HG03135 (cell line): ENCODE measurements at regions not wholly inside any gene's neighbourhood (a gene's known extent, or its start where the extent isn't known, plus 50 kb on each side); places are given as distances from the start of the nearest gene placed in this dataset.

Experiments used
- ATAC-seq: cut with Tn5 transposase; IDR thresholded peaks from one replicate; pipeline ENCODE4 v1.9.1; 2021; ENCODE audit warnings: mild to moderate bottlenecking, moderate library complexity; ENCODE audit not compliant: unreplicated experiment

GRCh38 chr2:54360055-54360792 is 95.9 kb upstream of the SPTBN1 start:
- no peak for ATAC-seq

- ATAC-seq, result no peak
Measured at GRCh38 chr2:54364409-54364808, 91.7 kb upstream of the SPTBN1 start.

GRCh38 chr2:54365661-54366060 is 90.5 kb upstream of the SPTBN1 start:
- ATAC-seq, result no peak

GRCh38 chr2:54366487-54367280 is 89.4 kb upstream of the SPTBN1 start:
- no peak for ATAC-seq

GRCh38 chr2:54370405-54371104 is 85.6 kb upstream of the SPTBN1 start:
- ATAC-seq, result no peak

GRCh38 chr2:54371460-54372065 is 84.6 kb upstream of the SPTBN1 start:
- ATAC-seq, result no peak

- no peak for ATAC-seq
Measured at GRCh38 chr2:54372361-54372760, 83.8 kb upstream of the SPTBN1 start.

GRCh38 chr2:54373855-54374254 is 82.3 kb upstream of the SPTBN1 start:
- no peak for ATAC-seq

GRCh38 chr2:54374591-54375364 is 81.3 kb upstream of the SPTBN1 start:
- ATAC-seq, result no peak

GRCh38 chr2:54377451-54377850 is 78.7 kb upstream of the SPTBN1 start:
- ATAC-seq, result no peak

- no peak for ATAC-seq
Measured at GRCh38 chr2:54377901-54378493, 78.1 kb upstream of the SPTBN1 start.

- no peak for ATAC-seq
Measured at GRCh38 chr2:54380670-54381069, 75.5 kb upstream of the SPTBN1 start.

GRCh38 chr2:54381293-54381692 is 74.8 kb upstream of the SPTBN1 start:
- no peak for ATAC-seq

- ATAC-seq, result no peak
Measured at GRCh38 chr2:54382601-54383000, 73.5 kb upstream of the SPTBN1 start.

- ATAC-seq, result no peak
Measured at GRCh38 chr2:54384301-54385203, 71.6 kb upstream of the SPTBN1 start.

GRCh38 chr2:54385271-54385670 is 70.9 kb upstream of the SPTBN1 start:
- no peak for ATAC-seq

- no peak for ATAC-seq
Measured at GRCh38 chr2:54386585-54386984, 69.5 kb upstream of the SPTBN1 start.

GRCh38 chr2:54387059-54387991 is 68.8 kb upstream of the SPTBN1 start:
- no peak for ATAC-seq
